Left cardiac atrium (tissue), 4 donors: ENCODE measurements at regions not wholly inside any gene's neighbourhood (a gene's known extent, or its start where the extent isn't known, plus 50 kb on each side); places are given as distances from the start of the nearest gene placed in this dataset.
"Not testable (repeated sequence)": the region's sequence is repeated elsewhere in the genome, so short reads cannot be mapped to it uniquely, and the experiment has no call there.

Experiments
- ATAC-seq, 2 donors: fragments of 200-7000 bp; cut with Tn5 transposase; one replicate each; pipeline ENCODE4 v1.9.1; 2020; ENCODE audit warnings: mild to moderate bottlenecking in 2 of 2, moderate library complexity in 2 of 2
- DNase-seq: peaks from one replicate; pipeline ENCODE4 v3.0.0-alpha.2; 2020
- intact Hi-C, 2 donors: fragments of 100-400 bp; cut with DNase I; formaldehyde crosslinking; loops; one replicate each; pipeline versions ENCODE4 v1.14.1 to v1.15.1; 2022 to 2023
- donor health status: DM: no; HTN: yes; CAD: no.
- donor health status: DM: no; HTN: yes; CAD: no; lungs with severe emphysema.
- donor health status: DM: yes; HTN: yes; CAD: no.
- donor health status: Dilated cardiomyopathy.

DNA sequence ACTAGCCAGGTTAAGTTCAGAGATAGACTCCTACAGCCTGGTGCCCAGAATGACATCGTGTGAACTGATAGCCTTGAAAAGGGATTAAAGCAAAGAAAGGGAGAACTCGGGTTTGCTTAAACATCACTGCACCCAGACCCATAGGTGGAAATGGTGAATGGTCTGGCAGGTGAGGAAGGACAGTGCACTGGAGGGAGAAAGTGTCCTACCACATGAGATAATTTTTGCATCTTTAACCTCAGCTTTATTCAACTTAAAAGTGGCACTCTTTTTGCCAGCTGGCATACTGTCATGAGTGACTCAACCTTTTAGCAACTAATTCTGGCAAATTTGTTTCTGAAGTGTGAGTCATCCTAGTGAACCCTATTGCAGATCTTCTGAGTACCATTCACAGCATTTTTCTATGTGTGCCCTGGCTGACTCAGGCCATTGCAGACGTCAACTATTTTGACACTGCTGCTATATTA is 53.0 kb upstream of the DAPP1 start:
- no peak for DNase-seq
- peak; percentile 83 to 98 for ATAC-seq
- intact Hi-C loops: no loop called here

DNA sequence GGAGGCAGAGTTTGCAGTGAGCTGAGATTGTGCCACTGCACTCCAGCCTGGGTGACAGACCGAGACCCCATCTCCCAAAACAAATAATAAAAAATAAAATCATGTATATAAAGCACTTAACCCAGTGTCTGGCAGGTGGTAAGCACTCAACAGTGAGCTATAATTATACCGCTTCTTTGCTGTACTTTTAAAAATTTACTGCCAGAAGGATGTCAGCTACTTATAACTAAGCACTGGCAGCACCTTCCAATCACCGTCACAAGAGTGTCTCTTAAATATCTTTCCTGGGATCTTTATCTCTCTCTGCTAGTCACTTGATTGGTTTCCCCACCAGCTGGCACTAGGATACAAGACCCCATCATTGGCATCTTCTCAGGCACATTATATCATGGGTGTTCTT is 53.9 kb upstream of the DAPP1 start:
- ATAC-seq: peak in 1 of 2 donors; percentile 47
- DNase-seq: no peak
- intact Hi-C loops: no loop called here

DNA sequence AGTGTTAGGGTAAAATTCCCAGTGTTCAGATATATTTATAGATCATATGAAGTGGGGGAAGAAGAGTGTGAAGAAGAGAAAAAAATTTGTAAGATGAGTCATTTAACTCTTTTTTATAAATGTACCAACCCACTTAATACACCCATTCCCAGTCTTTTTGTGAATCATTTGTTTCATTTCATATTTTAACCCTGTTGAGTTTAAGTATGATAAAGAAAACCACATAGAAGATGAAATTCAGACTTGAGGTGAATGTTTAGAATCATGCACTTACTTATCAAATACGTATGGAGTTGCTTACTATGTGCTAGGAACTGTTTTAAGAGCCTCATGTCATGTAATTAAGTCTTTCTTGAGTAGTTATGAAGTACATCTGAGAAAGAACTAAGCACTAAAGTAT is 56.6 kb upstream of the DAPP1 start:
- ATAC-seq: no peak
- DNase-seq: no peak
- intact Hi-C loops: no loop called here

DNA sequence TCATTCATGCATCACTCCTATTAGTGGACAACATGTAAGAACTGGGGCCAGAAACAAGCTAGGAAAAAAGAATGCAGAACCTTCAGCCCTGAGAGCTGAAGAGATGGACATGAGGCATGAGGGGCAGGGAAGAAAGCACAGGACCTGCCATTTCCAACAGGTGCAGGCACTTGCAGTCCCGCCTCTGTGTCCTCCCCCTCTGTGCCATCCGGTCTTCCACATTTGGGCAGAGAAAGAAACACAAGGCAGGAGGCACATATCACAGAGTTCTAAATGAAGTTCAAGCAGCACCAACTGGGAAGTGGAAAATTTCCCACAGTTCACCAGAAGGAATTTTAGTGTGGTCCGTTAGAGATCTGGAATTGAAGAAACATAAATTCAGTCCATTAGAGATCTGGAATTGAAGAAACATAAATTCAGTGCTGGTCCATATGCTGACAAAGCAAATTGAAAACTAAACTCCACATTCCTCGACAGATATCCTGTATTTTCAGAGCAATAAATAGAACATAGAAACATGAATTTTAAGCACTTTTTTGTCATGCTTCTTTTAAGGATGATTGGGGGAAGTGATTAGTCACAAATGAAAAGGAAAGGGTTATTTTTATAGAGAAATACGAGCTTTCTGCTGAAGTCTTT is 57.2 kb upstream of the DAPP1 start:
- intact Hi-C loops: no loop called here
- DNase-seq (no peak), ATAC-seq (no peak)

DNA sequence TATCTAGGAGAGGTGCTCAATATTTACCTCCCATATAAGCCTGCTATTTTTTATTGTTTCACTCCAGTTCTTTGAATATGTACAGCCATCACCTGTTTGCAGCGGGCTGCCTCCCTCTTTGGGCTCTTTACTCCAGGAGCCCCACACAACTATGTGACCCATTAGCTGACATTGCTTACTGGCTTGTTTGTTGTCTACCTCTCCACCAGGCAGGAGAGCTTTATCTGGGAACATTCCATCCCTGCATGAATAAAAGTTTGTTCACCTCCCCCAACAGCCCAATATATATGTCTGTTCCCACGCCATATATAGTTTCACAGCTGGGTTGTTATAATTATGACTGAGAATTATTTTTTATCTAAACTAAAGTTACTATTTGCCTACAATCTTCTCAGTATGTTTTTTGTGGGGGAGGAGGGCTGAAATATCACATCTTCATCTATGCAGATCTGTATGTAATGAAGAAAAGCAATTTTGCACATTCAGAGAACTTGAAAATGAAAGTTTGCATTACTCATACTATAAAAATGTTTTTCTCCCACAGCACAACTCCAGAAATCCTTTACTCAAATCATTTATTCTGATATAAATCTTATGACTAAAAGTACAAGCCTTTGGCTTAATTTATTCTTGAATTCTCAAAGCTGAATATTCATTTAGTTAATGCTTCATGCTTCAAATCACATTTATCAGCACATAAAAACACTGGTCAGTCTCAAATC is 61.2 kb upstream of the DAPP1 start:
- intact Hi-C loops: no loop called here
- peak in 1 of 2 donors; percentile 38 for ATAC-seq
- DNase-seq: no peak

DNA sequence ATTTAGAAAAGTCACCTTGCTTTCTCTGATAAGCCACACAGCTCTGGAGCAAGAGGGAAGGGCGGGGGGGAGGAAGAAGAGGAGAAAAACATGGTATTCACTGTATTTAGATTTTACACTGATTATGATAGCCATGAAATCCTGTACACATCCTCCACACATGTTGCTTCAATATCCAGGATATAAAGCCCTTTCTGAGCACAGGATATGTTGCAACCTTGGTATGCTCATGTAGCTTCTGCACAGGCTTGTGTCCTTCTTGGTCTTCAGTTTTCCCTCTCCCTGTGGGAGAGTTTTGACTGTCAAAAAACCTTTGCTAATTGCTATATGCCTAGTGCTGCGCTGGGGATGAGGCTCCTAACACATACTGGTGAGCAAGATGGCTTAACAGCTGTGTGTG is 61.9 kb upstream of the DAPP1 start:
- ATAC-seq (no peak), DNase-seq (no peak)
- intact Hi-C loops: no loop called here

DNA sequence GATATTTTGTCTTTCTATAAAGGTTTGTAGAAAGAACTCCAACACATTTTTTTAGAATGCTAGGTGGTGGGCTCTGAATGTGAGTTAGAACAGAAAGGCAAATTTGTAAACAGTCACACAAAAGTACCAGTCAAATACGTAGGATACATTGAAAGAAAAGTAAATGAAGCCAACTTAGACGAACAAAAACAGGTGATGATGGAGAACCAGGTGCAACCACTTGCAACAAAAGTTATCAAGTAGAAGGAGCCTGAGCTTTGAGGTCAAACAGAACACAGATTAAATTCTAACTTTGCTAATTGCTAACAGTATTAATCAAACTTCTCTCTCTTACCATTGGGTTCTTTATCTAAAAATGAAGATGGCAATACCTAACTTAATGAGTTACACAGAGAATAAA is 62.7 kb upstream of the DAPP1 start:
- intact Hi-C loops: no loop called here
- ATAC-seq (no peak), DNase-seq (no peak)

DNA sequence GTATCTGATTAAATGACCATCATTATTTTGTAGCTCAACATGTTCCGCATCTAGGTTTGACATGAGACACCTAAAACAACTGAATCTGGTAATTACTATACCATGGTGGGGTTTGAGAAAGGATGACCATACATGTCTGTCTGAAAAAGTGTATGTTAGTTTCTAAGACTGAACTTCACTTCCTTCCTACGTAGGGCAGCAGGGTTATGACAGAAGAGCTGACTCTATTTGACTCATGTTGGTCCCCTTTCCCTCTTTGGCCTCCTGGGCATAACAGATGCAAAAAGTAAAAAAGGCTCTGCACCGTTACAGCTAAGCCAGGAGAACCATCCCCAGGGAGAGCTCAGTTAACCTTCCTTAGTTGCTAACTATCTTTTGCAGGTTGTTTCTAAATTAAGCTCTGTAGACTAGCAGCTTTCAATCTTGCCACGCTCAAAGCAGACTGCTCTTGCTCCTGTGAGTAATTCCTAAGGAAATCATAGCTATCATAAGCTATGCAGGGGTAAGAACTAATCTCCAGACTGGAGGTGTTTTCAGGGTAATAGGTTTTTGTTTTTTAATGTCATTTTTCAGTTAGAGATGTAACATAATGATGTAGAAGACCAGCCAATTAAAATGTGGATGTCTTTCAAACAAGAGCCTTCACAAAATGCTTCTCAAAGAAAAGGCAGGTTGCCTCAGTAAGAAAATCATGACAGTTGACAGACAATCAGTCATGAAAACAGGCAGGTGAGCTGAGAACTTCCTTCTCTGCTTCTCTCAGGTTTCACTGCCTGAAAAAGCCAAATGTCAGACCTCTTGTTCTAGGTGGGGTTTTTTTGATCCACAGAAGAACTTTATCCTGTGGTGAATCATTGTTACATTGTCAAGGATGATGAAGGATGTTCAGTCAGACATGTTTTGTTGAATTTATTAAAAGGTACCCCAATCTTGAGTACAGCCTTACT is 66.9 kb upstream of the DAPP1 start:
- ATAC-seq: no peak
- DNase-seq: no peak
- intact Hi-C loops: no loop called here

DNA sequence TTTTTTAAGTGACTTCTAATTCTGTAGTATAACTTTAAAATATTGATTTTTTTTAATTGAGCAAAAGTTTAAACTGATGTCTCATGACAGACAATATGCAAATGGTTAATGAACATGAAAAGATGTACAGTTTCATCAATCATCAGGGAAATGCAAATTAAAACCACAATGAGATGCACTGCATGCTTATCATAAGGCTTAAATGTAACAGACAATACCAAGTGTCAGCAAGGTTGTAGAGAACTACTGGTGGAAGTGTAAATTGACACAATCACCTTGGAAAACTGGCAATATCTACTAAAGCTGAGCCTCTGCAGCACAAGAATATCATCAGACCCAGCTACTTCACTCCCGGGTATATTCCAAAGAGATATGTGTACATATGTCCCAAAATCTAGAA is 70.2 kb upstream of the DAPP1 start:
- ATAC-seq (no peak), DNase-seq (no peak)
- intact Hi-C loops: no loop called here

DNA sequence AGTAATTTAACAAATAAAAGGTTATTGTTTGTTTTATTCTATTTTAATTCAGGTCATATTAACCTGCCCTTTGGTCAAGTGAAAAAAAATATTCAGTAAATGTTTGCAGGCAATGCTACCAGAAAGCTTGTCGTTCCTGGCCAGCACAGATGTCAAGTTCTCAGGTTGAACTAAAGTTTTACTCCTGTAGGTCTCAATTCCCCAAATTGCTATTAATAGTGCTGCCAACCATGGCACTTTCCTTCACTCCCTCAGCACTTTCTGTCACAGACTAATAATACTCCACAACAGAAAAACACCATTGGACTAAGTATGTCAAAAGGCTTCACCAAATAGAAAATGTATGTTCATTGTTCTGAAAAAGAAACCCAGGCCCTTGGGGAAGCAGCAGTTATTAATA is 79.2 kb upstream of the C4orf54 start:
- no peak for DNase-seq
- intact Hi-C loops: no loop called here
- ATAC-seq: no peak

DNA sequence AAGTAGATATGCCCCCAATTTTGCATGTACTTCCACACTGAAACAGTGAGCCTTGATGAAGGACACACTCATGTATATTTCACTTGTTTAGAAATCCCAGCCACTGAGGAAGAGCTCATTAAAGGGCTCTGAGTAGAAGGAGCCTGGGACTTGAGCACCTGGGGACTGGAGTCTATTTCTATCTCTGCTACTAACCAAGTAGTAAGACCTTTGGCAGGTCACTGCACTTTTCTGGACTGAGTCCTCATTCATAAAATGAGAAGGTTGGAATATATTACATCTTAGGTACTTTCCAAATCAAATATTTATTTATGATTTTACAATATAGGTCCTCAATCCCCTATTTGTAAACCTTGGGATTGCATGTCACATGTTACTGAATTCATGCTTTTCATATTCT is 78.2 kb upstream of the C4orf54 start:
- intact Hi-C loops: no loop called here
- ATAC-seq: no peak
- DNase-seq: no peak

DNA sequence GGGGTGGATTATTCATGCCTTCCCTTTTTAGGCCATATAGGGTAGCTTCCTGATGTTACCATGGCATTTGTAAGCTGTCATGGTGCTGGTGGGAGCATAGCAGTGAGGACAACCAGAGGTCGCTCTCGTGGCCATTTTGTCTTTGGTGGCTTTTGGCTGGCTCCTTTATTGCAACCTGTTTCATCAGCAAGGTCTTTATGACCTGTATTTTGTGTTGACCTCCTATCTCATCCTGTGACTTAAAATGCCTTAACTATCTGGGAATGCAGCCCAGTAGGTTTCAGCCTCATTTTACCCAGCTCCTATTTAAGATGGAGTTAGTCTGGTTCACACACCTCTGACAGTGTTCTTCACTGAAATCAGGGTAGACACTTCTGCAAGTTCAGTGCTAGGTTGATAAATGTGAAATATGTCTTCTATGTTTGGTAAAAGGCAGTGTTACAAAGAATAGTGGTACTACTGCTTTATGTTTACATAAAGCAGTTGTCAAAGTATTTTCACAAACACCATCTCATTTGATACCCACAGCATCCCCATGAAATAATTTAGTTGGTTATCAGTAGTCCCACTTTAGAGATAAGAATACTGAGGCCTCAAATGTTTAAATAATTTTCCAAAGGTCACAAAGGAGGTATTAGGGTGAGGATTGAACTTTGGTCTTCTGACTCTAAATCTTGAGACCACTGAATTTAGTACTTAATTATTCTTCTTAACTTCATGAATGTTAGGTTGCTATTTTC is 77.1 kb upstream of the C4orf54 start:
- DNase-seq (no peak), ATAC-seq (no peak)
- intact Hi-C loops: no loop called here

DNA sequence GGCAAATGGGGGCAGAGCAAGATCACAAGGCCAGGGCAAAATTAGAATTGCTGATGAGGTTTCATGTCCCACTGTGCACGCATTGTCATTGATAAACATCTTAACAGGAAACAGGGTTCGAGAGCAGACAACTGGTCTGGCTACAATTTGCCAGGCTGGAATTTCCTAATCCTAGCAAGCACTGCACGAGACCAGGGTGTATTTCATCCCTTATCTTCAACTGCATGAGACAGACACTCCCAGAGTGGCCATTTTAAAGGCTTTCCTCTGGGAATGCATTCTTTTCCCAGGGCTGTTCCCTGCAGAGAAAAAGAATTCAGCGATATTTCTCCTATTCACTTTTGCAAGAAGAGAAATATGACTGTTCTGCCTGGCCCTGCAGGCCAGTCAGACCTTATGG is 75.8 kb upstream of the C4orf54 start:
- intact Hi-C loops, DNase-seq, ATAC-seq: not testable (repeated sequence)

DNA sequence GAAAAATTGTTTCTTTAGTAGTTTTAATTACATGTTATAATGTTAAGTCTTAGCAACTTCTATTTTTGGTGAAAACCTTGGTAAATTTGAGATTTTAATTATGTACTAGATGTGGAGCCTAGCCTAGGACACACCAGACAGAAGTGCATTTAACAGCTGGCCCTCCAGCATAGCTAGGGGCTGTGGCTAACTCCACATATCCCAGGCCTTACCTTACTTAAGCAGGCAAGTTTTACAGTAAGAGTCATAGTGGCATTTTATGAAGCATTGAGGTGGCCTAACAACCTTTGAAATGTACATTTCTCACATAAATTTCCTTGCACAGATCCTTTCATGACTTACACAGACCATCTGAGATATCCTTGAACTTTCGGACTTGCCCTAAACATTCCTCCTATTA is 71.6 kb upstream of the C4orf54 start:
- intact Hi-C loops: loop anchor here in 1 of 2 donors (10.0 kb wide), 3 partner anchors 76 to 166 kb away; partner anchors contain the start of genes LAMTOR3 and TRMT10A
- DNase-seq (no peak), ATAC-seq (no peak)

DNA sequence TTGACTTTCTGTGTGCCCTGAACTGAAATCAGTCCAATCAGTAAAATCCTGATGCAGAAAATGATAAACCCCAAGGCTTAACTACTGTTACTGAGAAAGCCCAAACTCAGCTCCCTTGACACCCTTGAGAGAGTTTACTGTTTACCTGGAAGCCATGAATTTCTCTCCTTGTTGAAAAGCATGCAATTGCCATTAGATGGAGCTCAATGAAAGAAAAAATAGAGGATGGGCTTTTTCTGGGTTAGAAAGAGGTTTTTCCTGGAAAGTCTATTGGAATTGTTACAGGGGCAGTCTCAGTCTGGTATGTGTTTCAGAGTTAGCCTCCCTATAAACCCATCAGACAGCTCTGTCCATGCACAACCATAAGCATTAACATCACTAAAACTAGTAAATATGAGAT is 66.4 kb upstream of the C4orf54 start:
- no peak for DNase-seq
- ATAC-seq: peak in 1 of 2 donors; percentile 11
- intact Hi-C loops: loop anchor here in 1 of 2 donors (10.0 kb wide), 3 partner anchors 81 to 171 kb away; partner anchors contain the start of genes LAMTOR3 and TRMT10A

DNA sequence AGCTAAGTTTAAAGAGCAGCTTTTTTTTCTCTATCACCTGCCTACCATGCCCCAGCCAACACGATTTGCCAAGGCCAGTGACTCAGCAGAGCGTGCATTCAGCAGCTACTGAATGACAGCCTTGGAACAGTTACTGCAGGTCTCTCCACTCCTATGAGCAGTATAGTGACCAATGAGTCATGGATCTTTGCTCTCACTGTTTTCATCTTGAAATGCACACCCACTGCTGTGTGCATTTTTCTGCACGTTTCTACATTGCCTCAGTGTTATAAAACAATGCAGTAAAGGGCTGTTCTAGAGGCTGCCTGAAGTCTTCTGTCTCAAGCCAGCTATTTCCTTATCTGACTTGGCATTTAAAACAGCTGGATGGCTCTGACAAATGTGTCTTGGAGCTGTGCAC is 66.0 kb upstream of the C4orf54 start:
- intact Hi-C loops: loop anchor here in 1 of 2 donors (10.0 kb wide), 3 partner anchors 81 to 171 kb away; partner anchors contain the start of genes LAMTOR3 and TRMT10A
- ATAC-seq: peak; percentile 77 to 98
- DNase-seq: peak; percentile 64

DNA sequence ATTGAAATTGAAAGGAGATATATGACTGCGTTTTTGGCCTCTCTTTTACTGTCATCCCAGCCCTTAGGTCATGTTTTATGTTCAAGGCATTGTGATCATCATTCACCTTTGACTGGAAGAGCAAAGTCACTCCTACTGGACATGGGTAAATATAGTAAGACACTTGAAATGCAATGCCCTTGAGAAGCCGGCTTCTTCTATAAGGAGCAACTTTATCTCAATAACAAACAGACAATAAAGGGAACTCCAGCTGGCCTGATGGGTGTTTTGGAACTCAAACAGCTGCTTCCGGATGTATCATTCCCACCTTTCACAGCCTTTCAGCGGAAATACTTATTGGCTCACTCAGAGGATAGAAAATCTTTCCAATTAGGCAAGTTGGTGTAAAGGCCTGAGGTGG is 65.1 kb upstream of the C4orf54 start:
- intact Hi-C loops: loop anchor here in 1 of 2 donors (10.0 kb wide), 3 partner anchors 82 to 172 kb away; partner anchors contain the start of genes LAMTOR3 and TRMT10A
- ATAC-seq: peak in 1 of 2 donors; percentile 11
- no peak for DNase-seq

DNA sequence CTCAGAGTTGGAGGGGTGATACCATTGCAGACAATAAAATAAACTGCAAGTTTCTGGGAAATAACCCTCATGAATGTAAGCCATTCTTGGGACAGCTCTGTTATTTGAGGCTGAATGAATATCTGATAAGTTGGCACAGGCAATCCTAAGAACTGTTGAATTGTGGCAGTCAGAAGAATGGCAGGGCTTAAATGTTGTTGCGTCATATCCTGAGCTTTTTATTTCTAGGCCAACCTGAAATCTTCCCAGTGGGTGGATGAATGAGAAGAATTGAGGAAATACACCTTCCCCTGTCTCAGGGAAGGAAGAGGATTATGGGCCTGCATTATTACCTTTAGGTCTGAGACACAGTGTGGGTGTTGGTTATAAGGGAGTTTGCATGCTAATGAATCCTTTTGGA is 64.4 kb upstream of the C4orf54 start:
- DNase-seq: no peak

DNA sequence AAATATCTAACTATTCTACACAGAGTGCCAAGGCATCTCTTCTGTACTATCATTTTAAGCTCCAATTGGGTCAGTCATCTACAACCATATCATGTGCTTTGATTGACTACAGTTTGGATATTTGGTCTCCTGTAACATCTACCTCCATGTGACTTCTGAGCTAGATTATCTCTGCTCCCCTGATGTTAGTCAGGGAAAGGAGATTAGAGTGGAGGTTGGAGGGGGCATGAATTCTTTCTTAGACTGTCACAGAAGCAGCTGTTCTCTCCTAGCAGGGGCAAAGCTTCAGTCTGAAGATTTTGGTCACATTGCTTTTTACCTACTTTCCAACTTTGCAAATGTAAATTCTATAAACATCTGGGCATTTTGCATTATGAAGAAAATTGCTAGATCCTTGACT is 62.6 kb upstream of the C4orf54 start:
- no peak for ATAC-seq
- no peak for DNase-seq
- intact Hi-C loops: loop anchor here in 1 of 2 donors (10.0 kb wide), 3 partner anchors 85 to 175 kb away; partner anchors contain the start of genes LAMTOR3 and TRMT10A

More for the DNA sequence above, 64.4 kb upstream of the C4orf54 start:
- no peak for ATAC-seq
- intact Hi-C loops: loop anchor here in 1 of 2 donors (10.0 kb wide), 3 partner anchors 83 to 173 kb away; partner anchors contain the start of genes LAMTOR3 and TRMT10A
